MM.1S (cell line): ENCODE measurements at regions not wholly inside any gene's neighbourhood (a gene's known extent, or its start where the extent isn't known, plus 50 kb on each side); places are given as distances from the start of the nearest gene placed in this dataset.

Experiments
- CTCF ChIP-seq: fragments of 300-600 bp; sonication (generic); IDR thresholded peaks from 2 replicates; pipeline ENCODE4 v1.5.1; 2016; ENCODE audit warnings: antibody characterized with exemption, low read length, mixed read lengths
- EZH2 ChIP-seq: fragments of 300-600 bp; sonication (generic); optimal IDR thresholded peaks from 2 replicates; pipeline ENCODE3; 2017; ENCODE audit warnings: low read depth, mild to moderate bottlenecking, antibody characterized with exemption, low read length, mixed read lengths
- EZH2phosphoT487 ChIP-seq: fragments of 300-600 bp; sonication (generic); IDR thresholded peaks from 2 replicates; pipeline ENCODE4 v1.6.1; 2018; ENCODE audit warnings: antibody characterized with exemption, low read length

GRCh38 chr1:38547321-38547720 is 312.3 kb downstream of the RRAGC start:
- TF ChIP-seq CTCF (no peak), EZH2phosphoT487 (no peak), EZH2 (no peak)
